GM12874 (cell line): ENCODE measurements at regions not wholly inside any gene's neighbourhood (a gene's known extent, or its start where the extent isn't known, plus 50 kb on each side); places are given as distances from the start of the nearest gene placed in this dataset.

Source experiments
- CTCF ChIP-seq: IDR thresholded peaks from 2 replicates; pipeline ENCODE4 v1.5.1; 2011; ENCODE audit warnings: low read depth, mild to moderate bottlenecking, control low read depth, low read length, moderate library complexity; ENCODE audit not compliant: insufficient read depth

- no peak for TF ChIP-seq CTCF
These were observed 180.3 kb downstream of the CDH26 start for GRCh38 chr20:60138256-60139220.

GRCh38 chr20:60139663-60140446 lies 181.6 kb downstream of the CDH26 start:
- TF ChIP-seq CTCF: no peak

- TF ChIP-seq CTCF: no peak
These were observed 184.4 kb downstream of the CDH26 start for GRCh38 chr20:60142587-60142986.

GRCh38 chr20:60143261-60143842 lies 185.1 kb downstream of the CDH26 start:
- no peak for TF ChIP-seq CTCF

GRCh38 chr20:60144404-60144803 lies 186.2 kb downstream of the CDH26 start:
- TF ChIP-seq CTCF: no peak

GRCh38 chr20:60144974-60145527 lies 186.8 kb downstream of the CDH26 start:
- TF ChIP-seq CTCF: no peak

GRCh38 chr20:60147004-60147403 lies 188.8 kb downstream of the CDH26 start:
- no peak for TF ChIP-seq CTCF
